HEK293 (cell line): ENCODE measurements at regions not wholly inside any gene's neighbourhood (a gene's known extent, or its start where the extent isn't known, plus 50 kb on each side); places are given as distances from the start of the nearest gene placed in this dataset.

Experiments
- OVOL3 ChIP-seq: fragments of 450-650 bp; formaldehyde crosslinking; IDR thresholded peaks from 2 replicates; pipeline ENCODE4 v1.5.1; 2016; ENCODE audit warnings: missing biosample characterization, missing genetic modification characterization
- SCRT1 ChIP-seq: fragments of 450-650 bp; formaldehyde crosslinking; IDR thresholded peaks from 2 replicates; pipeline ENCODE4 v1.5.1; 2016; ENCODE audit warnings: missing biosample characterization, missing genetic modification characterization, borderline replicate concordance
- SP7 ChIP-seq: fragments of 450-650 bp; formaldehyde crosslinking; IDR thresholded peaks from 2 replicates; pipeline ENCODE4 v1.5.1; 2016; ENCODE audit warnings: missing biosample characterization, missing genetic modification characterization
- ZNF501 ChIP-seq: fragments of 450-650 bp; formaldehyde crosslinking; IDR thresholded peaks from 2 replicates; pipeline ENCODE4 v1.5.1; 2016; ENCODE audit warnings: missing biosample characterization, missing genetic modification characterization
- ZNF513 ChIP-seq: fragments of 450-650 bp; IDR thresholded peaks from 2 replicates; pipeline ENCODE4 v1.5.1; 2018; ENCODE audit warnings: missing biosample characterization, missing genetic modification characterization
- ZNF704 ChIP-seq: fragments of 450-650 bp; formaldehyde crosslinking; IDR thresholded peaks from 2 replicates; pipeline ENCODE4 v1.5.1; 2016; ENCODE audit warnings: missing biosample characterization, missing genetic modification characterization

GRCh38 chr13:77815330-77815729 lies 103.3 kb downstream of the EDNRB start (continued):
- TF ChIP-seq ZNF513 (tag by site-specific recombination), result no peak
- TF ChIP-seq SP7 (tag by site-specific recombination), result no peak
- TF ChIP-seq ZNF704 (tag by site-specific recombination), result no peak
- TF ChIP-seq OVOL3 (tag by site-specific recombination), result no peak
- no peak for TF ChIP-seq SCRT1 (tag by site-specific recombination)
- TF ChIP-seq ZNF501 (tag by site-specific recombination), result no peak
